HG03342 (cell line): ENCODE measurements at regions not wholly inside any gene's neighbourhood (a gene's known extent, or its start where the extent isn't known, plus 50 kb on each side); places are given as distances from the start of the nearest gene placed in this dataset.

Source experiments
- ATAC-seq: cut with Tn5 transposase; IDR thresholded peaks from one replicate; pipeline ENCODE4 v1.9.1; 2021; ENCODE audit warnings: mild to moderate bottlenecking, moderate library complexity; ENCODE audit not compliant: unreplicated experiment

DNA sequence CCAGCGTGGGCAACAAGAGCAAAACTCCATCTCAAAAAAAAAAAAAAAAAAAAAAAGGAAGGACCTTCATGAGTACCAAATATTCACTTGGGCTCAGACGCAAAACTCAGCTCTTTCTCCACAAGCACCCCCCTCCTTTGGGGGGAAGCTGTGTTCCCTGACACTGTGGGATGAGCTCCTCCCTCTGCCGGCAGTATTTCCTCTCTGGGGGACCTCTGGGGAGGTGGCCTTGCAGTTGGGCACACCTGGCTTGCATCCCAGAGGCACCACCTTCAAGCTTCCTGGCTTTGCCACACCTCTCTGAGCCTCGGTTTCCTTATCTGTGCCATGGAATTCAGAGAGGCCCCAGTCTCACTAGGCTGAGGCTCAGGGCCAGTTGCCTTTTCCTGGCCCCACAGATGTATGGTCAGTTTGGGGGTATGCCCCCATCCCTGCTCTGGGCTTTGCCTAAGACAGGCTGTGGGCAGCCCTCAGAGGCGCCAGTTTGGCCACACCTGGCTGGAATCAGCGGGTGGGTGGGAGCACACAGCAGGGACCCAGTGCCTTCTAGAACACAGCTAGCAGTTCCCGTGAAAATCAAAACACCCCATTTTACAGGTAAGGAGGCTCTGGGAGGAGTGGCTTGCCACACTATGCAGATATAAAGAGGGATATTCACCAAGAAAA, 157.5 kb upstream of the IER5L start:
- ATAC-seq, result no peak

DNA sequence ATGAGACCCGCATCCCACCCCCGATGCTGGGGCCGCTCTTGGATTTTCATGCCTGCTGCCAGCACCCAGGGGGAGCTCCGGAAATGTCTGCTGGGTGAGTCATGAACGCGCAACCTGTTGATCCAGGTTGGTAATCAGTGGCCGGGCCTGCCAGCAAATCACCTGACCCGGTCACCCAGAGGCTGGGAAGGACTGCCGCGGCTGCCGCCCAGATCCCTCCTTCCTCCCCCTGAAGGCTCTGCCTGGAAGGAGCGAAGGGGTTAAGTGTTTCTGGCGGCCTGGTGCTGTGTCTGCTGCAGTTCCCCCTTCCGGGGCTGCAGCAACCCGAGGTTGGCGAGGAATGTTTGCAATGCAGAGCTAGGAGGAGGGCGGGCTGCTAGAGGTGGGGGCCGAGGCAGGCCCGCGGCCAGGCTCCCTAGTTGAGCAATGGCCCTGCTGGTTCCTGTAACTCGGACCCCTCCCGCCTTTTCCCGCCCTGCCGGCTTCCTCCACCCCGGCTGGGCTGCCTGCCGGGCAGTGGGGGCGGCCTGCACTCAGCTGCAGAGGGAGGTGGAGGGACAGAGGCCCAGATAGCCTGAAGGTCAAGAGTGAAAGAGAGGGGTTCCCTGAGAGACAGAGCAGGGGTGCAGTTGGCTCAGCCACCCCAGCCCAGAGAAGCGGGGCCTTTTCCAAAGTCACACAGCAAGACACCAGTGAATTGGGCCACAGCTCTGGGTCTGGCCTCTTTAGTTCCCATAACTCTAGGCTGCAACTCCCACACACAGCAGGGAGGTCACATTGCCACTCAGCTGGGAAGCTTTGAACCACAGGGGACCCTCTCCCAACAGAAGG, 156.3 kb upstream of the IER5L start:
- ATAC-seq, result no peak

DNA sequence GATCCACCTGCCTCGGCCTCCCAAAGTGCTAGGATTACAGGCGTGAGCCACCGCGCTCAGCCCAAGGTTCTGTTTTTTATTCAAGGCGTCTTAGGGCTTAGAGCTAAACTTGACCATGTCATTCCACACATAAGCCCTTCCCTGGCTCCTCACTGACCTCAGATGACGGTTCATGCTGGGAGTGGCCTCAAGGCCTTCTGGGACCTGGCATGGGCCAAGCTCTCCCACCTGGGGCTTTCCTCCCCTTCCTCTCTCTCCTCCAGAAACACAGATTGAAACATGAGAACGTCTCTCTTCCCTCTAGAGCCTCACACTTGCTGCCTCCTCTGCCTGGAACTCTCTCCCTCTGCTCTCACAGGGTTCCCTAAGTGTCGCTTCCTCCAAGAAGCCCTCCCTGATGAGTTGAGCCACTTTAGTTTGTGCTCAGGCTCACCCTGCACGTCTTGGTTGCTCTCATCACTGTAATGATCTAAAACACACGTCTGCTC, 155.6 kb upstream of the IER5L start:
- no peak for ATAC-seq

DNA sequence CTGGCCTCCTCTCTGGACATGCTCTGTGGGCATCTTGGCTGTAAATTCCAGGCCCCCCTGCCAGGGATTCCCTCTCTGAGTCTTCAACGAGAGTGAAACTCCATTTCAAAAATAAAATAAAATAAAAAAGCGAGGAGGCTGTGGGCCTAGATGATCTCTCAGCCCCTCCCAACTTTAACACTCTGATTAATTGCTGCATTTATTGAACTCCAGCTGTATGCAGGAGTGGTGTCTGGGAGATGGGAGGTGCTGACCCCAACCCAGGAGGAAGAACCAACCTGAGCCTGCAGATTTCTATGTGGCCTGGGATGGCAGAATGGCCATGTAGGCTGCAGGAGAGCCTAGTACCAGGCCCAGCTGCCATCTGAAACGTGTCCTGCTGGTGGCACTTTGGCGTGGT, 154.5 kb upstream of the IER5L start:
- no peak for ATAC-seq

DNA sequence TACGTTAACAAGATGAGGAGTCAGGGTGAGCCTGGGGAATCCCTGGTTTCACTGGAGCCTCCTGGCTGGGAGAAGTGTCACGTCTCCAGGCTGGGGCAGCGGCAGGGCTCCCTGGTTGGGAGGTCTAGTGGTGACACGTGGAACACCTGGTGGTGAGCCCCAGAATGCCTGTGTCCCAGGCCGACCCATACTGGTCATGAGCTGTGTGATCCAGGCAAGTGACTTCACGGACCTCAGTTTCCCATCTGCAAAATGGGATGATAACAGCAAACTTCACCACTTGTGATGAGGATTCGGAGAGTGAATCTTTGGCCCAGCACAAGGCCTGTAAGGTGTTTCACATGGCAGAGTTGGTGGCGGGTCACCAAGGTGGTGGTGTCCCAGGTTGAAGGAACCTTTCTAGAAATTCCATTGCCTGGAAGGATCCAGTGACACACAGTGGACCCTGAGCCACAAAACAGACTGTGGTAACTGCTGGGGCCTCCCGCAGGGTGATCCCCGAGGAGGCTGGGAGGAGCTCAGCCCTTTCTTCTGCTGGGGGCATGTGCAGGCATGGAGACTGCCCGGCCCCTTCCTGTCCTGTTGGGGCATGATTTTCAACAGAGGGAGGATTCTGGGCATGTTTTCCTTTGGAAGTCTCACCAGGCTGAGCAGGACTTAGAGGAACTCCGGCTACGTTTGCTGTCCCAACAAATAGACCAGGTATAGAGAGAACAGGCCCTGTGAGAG, 153.9 kb upstream of the IER5L start:
- ATAC-seq, result no peak

DNA sequence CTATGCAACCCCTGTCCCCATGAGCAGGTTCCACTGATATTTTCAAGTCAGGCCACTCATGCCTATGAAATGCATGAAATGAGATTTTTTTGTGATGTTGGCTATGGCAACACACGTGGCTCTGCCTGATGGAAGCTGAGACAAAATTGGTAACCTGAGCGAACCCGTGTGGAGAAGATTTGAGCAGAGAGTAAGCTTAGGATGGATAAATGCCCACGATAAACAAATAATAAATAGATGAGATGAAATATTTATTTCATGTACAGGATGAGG, 153.4 kb upstream of the IER5L start:
- no peak for ATAC-seq

DNA sequence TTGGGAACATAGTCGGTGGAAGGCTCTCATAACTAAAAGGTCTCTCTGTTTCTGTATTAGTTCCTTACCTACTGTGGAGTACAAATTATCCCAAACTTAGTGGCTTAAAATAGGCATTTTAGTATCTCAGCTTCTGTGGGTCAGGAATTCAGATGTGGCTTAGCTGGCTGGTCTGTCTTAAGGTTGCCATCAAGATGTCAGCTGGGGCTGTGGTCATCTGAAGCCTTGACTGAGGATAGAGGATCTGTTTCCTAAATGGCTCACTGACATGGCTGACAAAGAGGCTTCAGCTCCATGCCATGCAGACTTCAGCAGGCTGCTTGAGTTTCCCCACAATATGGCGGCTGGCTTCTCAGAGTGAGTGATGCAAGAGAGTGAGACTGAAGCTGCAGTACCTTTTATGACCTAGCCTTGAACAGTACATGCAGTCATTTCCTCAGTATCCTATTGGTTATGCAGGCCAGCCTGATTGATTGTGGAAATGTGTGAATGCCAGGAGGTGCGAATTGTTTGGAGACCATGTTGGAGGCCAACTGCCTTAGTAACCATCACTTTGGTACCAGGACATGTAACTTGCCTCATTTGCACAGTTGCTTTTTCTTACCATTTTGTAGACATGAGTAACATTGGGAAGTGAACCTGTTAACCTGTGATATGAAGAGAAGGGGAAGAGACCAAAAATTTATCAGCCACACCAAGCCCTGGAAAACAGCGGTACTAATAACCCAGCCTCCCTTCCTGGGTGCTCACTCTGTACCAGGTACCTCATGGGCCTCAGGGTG, 152.8 kb upstream of the IER5L start:
- ATAC-seq, result no peak

DNA sequence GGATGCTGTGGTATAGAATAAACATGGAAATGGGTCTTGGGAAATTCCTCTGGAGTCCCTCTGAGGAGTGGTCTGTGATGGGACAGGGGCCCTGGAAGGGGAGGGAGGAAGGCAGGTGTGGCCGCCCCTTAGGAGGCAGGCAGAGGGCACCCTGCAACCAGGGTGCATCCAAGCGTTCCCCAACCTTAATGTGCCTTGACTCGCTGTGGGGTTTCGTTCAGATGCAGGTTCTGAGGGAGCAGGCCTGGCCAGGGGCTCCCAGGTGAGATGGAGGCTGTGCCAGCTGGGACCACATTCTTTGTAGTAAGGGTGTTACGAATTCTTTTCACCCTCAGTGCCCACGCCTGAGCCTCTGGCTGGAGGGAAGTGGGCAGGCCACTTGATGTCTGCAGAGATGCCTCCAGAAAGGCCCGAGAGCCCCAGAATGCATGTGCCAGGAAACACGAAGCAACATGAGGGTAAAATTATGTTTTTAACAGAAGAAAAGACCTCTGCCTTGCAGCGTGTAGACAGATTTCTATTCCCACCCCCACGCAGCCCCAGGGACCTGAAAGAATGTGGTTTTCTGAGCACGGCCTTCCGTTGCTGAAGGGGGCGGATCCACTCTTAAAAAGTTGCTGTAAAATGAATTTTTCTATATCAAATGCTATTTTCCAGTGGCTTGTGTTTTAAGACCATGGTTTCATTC, 150.4 kb upstream of the IER5L start:
- ATAC-seq, result no peak

DNA sequence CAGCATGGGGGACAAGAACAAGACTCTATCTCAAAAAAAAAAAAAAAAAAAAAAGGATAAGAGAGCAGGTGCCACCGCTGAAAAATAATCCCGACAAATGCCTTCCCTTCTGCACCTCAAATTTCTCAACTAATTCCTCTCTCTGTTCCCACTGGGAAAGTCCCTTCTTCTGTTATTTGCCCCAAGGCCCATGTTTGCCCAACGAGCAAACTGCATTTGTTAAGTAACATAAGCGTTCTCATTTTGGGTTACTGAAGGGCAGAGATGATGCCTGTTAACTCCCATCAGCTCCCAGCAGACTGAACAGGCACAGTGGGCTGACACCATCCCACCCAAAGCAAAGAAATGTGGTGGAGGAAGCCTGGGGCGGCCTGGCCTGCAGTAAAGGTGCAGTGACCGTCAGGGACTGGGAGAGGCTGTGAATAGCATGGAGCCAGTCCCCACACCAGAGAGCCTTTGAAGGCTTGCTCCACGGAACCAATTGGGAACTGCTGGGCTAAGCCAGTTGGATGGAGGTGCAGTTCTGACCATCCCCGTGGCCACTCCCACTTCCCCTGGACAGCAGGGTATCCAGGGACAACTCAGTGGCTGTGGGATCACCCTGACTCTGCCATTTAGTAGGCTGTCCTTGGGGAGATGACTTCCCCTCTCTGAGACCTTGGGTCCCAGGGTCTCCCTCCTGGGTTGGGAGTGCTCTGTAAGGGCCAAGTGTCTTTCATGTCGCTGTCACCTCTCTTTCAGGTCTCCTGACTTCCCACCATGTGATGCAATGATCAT, 149.7 kb upstream of the IER5L start:
- ATAC-seq, result no peak

DNA sequence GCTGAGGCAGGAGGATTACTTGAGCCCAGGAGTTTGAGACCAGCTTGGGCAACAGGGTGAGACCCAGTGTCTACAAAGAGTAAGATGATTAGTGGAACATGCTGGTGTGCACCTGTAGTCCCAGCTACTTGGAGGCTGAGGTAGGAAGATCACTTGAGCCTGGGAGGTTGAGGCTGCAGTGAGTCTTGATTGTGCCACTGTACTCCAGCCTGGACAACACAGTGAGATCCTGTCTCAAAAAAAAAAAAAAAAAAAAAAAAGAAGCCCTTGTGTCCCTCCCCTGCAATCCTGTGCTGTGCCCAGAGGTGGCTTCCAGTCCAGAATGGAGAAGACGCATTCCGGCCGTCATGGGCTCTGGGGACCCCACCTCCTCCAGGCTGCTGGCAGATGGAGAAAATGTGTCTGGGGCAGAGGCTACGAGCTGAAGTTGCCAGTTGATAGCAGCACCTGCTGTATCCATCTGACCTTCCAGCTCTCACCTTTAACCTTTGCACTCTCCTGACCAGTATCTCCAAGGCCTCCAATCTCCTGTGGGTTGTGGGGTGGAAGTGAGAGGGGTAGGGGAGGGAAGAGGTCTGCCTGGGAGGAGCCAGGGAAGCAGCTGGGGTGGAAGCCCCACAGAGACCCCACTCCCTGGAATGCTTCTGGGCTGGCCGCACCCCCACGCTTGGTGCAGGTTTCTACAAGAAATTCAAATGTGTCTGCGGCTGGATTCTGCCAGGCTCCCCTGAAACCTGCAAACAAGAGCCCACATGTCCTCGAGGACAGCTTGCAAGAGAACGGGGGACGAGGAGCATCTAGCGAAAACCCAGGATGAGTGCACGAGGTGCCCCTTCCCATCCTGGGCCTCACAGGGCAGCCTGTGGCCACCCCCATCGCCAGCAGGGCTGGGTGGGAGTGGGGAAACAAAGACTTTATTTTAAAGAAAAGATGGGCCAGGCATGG, 148.3 kb upstream of the IER5L start:
- no peak for ATAC-seq

DNA sequence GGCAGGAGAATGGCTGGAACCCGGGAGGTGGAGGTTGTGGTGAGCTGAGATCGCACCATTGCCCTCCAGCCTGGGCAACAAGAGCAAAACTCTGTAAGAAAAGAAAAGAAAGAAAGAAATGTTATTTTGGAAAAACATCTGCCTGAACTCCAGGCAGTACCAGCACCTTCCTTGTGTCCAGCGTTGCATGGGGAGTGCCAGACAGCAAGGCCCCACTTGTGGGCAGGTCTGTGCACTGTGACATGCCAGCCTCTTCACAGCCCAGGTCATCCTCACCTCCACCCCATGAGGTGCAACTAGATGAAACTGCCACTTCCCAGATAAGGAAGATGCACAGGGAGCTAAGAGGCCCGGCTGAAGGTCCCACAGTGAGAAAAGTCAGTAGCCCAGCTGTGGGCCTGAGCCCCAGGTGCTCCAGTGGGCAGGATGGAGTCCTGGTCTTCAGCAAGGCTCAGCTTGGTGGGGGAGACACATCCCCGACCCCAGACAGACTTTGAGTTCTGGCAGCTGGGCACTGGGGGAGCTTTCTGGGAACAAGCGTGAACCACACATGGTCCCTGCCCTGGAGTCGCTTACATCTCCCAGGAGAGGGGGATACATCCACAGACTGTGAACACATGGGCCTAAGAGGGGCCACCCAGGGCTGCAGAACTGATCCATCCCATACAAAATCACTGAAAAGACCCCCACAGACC, 146.9 kb upstream of the IER5L start:
- no peak for ATAC-seq

DNA sequence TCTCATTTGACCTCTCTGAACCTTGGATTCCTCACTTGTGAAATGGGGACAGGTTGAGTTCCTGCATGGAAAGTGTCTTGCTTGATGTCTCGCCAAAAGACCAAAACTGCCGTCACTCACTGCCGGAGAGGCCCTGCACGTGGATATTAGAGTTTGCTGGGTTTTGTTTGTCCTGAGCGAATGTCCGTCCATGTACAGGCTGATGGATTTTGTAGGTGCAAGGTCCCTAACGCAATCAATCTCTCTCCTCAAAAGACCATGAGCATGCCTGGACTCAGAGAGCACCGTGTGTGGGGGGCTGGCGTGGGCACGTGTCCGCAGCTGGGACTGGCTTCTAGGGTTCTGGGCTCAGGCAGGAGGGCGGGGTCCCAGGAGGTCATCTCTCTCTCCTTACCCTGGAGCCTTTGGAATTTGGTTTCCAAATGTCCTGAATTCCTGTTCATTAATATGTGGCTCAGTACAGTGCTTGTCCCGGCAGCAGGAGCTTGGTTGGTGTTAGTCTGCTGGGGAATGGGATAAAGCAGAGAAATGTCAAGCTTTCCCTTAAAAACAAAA, 146.0 kb upstream of the IER5L start:
- no peak for ATAC-seq

DNA sequence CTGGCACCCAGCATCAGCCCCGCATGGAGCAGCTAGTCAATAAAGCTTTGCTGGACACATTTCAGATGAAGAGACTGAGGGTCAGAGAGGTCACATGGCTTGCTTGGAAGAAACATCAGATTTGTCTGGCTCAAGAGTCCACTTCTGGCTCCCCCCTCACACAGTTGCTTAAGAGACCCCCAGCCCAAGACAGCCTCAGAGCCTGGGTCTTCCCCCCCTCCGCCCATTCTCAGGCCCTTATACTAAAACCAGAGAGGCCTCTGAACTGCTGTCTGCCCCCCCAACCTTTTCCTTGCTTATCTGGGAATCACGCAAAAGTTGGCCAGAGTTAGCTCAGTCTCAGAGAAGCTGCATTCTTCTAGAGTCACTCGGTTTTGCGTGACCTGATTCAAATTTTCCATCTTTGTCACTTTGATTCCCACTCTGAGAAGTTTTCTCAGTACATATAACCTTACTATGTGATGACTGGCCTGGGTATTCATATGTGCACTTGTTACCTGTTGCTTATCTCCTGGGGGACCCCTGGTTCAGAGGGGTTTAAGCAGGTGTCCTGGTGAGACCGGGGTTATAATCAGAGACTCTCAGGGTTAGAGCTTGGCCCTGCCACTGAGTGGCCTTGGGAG, 145.4 kb upstream of the IER5L start:
- no peak for ATAC-seq

DNA sequence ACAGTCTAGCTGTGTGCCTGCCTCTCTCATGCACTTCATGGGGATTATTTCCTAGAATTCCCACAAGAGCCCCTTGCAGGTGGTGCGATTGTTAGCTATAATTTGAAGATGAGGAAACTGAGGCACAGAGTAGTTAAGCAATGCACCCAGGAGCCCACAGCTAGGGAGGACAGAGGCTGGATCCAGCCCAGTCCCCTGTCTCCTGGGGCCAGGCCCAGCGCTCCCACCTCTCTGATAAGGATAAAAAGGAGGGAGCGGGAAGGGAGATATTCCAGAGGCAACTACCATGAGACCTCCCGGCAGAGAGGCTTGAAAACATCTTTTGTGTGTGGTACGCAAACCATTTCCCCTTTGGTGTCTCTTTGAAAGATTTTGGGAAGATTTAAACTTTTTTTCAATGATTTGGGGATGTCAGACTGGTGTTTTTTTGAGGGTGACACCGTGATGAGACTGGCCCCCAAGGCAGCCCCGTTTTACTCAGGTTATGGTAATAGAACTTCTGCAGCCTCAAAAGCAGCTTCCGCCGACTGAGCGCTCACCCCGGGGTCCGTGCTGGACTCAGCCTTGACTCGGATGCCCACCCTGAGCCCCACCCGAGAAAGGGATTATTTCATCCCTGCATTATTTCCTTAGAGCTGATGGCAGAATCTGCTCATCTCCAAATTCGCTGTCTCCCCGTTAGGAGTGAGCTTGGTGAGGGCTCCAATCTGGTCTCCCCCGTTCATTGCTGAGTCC, 144.7 kb upstream of the IER5L start:
- ATAC-seq, result no peak

DNA sequence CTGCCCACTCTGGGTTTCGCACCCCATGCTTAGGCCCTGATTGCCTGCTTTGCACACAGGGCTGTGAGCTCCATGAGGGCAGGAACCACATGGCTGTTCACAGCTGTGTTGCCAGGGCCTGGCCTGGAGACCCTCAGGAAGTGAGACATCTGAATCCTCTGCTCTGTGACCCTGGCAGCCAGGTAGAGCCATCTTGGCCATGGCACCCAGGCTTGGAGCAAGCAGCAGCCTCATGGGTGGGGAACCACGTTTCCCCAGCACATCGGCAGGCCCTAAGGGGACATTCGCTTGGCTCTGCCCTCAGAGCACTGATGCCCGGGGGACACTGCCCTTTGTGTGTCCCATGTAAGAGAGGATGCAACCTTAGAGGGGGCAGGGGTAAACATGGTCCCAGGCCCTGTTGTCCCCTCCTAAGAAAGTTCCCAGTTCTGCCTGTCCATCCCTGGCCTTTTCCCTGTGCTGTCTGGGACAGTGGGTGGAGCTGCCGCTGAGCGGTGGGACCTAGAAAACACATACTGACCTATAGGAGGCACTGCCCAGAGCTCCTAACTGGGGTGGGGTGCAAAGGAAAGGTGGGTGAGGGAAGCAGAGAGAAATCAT, 144.1 kb upstream of the IER5L start:
- no peak for ATAC-seq

DNA sequence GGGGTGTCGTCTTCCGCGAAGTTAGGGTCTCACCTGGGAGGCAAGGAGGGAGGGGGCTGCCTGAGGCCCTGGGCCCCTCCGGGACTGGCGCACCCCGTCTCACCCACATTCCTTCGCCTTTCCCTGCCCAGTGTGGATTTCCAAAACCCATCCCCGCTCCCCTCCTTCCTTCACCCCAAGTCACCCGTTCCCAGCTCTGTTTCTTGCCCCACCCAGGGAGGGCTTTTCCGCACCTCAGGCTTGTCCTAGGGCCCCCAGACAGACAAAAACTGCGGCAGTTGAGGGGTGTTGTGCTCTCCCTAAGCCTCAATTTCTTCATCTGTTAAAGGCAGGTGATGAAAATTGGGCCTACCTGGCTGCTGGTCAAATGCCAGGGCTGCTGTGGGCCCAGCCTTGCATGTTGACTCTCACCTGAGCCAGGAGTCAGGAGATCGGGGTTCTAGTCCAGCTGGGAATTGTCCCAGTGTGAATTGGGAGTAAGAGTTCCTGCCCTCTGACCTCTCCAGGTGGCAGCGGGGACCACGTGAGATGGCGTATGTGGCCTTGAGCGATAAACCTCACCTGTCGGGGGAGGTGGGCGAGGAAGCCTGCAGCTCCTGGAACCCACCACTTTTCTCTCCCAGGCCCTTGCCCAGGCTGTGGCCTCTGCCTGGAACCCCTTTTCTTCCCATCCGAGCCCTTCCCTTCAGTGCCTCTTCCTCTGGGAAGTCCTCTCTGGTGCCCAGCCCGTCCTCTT, 143.4 kb upstream of the IER5L start:
- ATAC-seq, result no peak
